Memory B cell (primary cell): ENCODE measurements at regions not wholly inside any gene's neighbourhood (a gene's known extent, or its start where the extent isn't known, plus 50 kb on each side); places are given as distances from the start of the nearest gene placed in this dataset.
"Not testable (repeated sequence)": the region's sequence is repeated elsewhere in the genome, so short reads cannot be mapped to it uniquely, and the experiment has no call there.

Source experiments
- ATAC-seq: fragments of 150-1000 bp; cut with Tn5 transposase; 2 replicates; pipeline ENCODE4 v1.10.0; 2021; ENCODE audit warnings: low read depth, mild to moderate bottlenecking, moderate library complexity
- DNase-seq, 2 donors: peaks; one replicate each; pipeline ENCODE4 v3.0.0; 2022; ENCODE audit warnings: low spot score in 2 of 2
- H3K27ac Mint-ChIP-seq: one replicate; pipeline ENCODE4 v1.8.0; 2022; ENCODE audit warnings: mild to moderate bottlenecking, moderate library complexity, mixed read lengths
- H3K27me3 Mint-ChIP-seq: one replicate; pipeline ENCODE4 v1.8.0; 2022; ENCODE audit warnings: mixed read lengths
- H3K36me3 Mint-ChIP-seq: one replicate; pipeline ENCODE4 v1.8.0; 2022; ENCODE audit warnings: mild to moderate bottlenecking, mixed read lengths
- H3K4me1 Mint-ChIP-seq: one replicate; pipeline ENCODE4 v1.8.0; 2022; ENCODE audit warnings: mixed read lengths
- H3K4me3 Mint-ChIP-seq: one replicate; pipeline ENCODE4 v1.8.0; 2022; ENCODE audit warnings: mild to moderate bottlenecking, moderate library complexity, mixed read lengths
- H3K9me3 Mint-ChIP-seq: one replicate; pipeline ENCODE4 v1.8.0; 2022; ENCODE audit warnings: mixed read lengths

- no peaks in the 10 kb centered on the region for H3K27me3 Mint-ChIP-seq
- H3K4me1 Mint-ChIP-seq = no peaks in the 10 kb centered on the region
These were observed 119.5 kb upstream of the RIMBP3 start for GRCh38 chr22:18731075-18731666.

GRCh38 chr22:18730410-18730809 lies 118.7 kb upstream of the RIMBP3 start:
- not testable (repeated sequence) for H3K4me1 Mint-ChIP-seq, ATAC-seq, H3K36me3 Mint-ChIP-seq, H3K9me3 Mint-ChIP-seq, H3K27ac Mint-ChIP-seq, H3K4me3 Mint-ChIP-seq, H3K27me3 Mint-ChIP-seq
- DNase-seq = peak in 1 of 2 donors; percentile 47

More at GRCh38 chr22:18731075-18731666, 119.5 kb upstream of the RIMBP3 start:
- H3K36me3 Mint-ChIP-seq = no peaks in the 10 kb centered on the region
- ATAC-seq = no peak
- DNase-seq = no peak
- no peak overlapping the region for H3K27ac Mint-ChIP-seq
- H3K9me3 Mint-ChIP-seq = peaks cover 1% of the 10 kb centered on the region
- no peak overlapping the region for H3K4me3 Mint-ChIP-seq
